GM18499 (cell line): ENCODE measurements at regions not wholly inside any gene's neighbourhood (a gene's known extent, or its start where the extent isn't known, plus 50 kb on each side); places are given as distances from the start of the nearest gene placed in this dataset.

Experiments
- ATAC-seq: cut with Tn5 transposase; IDR thresholded peaks from one replicate; pipeline ENCODE4 v1.9.1; 2021; ENCODE audit warnings: moderate number of reproducible peaks; ENCODE audit not compliant: insufficient read depth, unreplicated experiment

DNA sequence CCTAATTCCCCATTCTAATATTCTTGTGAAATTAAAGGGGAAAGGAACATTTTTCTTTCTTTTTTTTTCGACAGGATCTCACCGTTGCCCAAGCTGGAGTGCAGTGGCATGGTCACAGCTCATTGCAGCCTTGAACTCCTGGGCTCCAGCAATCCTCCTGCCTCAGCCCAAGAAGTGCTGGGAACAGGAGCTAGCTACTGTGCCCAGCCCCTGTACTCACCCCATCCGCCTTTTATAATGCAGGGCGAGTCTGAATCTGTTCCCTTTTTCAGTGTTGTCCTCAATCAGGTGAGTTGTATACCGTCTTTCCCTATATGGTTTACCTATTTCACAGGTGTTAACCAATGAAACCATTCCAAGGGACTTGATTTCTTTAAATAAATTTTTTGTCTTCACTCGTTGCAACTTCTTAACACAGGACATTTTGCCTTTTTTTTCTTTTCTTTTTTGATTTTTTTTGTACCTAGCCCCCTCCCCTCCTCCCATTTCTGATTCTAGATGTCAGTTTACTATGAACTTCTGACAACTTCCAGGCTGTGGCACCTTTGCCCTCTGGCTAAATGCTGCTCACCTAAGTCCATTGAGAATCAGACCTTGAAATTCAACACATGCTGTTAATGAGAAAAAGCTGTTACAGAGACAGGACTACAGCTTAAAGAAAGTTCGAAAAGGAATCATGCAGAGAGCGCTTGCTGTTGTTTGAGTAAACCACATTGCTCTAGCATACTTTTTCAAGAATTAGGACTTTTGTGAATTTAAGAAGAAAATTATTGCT lies 562.1 kb upstream of the KLF12 start:
- ATAC-seq: no peak

DNA sequence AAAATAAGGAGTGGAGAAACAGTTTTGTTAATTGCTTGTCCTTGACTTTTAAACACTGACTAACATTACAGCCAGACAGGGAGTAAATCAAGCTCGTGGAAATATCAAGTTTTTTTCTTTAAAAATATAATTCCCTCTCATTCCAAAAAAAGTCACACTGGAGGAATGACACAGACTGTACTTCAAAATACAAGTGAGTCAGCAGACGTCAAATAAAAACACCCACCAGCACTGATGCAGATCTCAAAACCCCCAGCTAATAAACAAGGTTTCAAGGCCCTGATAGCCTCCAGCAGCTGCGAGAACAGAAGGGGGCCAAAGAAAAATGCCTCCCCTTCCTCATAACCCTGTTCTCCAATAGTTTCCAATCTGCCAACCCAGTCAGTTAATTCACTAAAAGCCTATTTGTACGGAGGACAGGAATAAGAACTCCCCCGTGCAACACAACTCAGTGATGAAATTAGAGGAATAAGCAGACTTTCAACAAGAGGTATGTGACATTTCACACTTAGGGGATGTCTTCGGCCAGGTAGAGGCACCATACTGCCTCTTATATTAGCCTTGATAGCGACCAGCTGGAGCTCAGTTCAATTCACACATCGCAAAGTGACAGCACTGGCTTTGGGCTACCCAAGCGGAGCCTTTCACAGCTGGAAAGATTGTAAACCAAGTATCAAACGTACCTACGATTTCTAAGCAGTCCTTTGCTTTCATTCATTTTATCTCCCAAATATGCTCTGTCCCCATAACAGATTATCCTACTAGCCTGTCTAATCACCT lies 561.0 kb upstream of the KLF12 start:
- ATAC-seq: no peak

DNA sequence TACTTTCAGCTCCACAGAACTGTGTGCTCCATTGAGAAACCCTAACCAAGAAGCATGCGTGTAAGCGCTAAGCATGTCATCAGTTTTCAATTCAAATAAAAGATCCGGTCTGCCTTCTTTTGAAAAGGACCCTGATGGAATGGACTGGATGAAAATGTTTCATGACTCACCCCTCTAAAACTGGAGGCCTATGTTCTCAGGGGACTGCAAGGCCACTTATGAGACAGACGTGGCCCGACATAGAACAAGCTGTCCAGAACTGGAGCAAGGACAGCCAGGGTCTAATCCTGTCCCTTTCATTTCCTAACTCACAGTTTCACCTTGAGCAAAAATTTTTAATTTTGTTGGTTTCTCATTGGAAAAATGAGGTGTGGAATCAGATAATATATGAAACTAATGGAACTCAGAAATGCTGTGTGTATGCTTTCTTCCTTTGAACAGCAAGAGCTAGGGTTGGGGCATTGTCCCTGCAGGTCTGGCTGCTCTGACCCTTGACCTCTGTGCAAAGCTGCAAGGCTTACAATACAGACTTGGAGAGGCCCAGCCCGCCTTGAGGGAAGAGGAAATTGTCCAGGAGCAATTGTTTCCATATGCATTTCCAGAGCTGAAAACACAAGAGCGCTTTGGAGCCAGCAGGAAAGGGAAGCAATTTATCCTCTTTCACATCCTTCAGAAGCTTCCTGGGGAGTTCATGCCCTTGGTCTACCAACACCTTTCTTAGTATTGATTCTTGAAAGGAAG lies 553.4 kb upstream of the KLF12 start:
- ATAC-seq: no peak

DNA sequence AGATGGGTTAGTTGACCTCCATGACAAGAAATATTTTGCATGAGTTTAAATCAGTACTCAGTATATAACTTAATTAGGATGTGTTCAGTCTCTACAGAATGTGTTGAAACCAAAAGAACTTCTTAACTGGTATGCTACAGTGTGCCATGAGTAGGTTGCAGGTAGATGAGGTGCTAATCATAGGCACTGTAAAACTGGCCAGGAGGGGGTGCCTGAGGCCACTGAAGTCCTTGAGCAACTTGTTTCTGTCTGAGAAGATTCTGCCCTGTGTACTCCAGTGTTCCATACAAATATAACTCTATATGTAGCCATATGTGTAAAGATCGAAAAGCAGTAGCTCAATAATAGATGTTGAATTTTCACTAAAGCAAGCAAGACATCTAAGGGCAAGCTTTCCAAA lies 549.2 kb upstream of the KLF12 start:
- no peak for ATAC-seq

DNA sequence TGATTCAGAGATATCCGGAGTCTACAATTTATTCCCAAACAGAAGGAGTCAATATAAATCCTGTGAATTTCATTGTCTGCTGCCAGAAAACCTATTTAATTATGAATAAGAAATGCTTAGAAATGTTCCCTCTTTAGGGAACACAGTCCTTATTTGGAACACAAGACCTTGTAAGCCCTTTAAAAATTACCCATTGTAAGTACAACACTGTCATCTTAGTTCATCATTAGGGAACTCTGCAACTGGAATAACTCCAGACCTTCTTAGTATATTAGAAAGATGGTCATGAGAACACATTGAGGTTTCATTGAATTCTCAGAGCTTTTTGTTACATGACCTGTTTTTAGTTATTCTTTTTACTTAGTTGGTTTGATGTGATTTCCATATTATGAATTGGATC lies 548.5 kb upstream of the KLF12 start:
- ATAC-seq: no peak

DNA sequence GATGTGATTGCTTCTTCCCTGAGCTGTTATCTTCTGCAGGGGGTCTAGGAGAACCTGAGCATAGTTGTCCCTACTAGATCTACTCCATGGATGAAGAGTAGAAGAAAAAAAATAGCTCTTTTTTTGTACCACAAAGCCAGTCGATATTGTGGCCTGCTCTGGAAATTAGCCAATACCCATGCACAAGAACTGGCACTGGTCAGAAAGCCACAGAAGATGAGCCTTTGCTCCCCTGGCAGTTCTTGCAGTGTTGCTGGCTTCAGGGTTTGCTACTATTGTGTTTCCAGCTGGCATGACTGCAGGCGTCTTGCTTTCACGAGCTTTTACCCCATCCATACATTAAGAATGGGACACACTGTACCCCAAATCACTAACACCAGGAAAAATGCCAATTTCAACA lies 547.7 kb upstream of the KLF12 start:
- no peak for ATAC-seq

DNA sequence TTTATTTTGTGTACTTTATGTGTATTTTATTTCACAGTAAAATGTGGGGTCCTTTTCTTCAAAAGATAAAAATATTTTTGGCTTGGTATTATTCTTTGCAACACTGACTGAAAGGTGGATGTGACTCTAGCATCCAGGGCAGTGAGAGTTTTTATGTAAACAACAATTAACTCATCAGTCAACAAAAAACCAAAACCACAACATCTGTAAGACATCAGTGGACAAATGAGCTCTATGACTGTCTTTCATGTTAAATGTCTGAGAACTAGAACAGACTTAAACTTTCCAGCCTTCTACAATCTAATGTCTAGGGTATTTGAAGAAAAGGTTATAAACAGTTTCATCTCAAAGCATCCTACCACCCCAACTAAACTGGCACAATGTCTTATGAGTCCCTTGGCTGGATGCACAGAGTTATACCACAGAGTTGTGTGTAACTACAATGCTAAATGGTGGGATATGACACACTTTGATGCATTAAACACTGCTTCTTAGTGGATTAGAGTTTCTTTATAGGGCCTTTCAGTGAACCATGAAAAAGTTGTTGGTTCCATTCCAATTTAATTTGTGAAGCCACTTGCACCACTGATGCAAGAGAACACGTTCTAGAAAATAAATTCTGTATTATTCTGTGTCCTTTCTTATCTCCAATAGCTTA lies 544.2 kb upstream of the KLF12 start:
- no peak for ATAC-seq

DNA sequence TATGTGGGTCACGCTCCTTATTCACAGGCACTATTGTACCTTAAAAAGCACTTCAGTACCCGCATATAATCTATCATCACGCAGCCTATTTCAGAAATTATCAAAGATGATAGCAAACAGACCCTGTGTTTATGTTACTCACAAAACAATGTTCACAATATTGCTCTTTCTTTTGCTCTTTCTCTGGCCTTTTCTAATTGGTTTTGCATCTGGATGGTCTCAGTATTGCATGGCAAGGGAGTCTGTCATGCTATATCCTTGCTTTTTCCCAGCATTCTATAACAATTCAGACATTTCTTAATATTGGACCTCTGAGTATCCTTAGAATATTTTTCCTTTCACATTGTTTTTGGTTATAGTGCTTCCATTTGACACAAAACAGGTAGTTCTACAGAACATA lies 541.8 kb upstream of the KLF12 start:
- ATAC-seq: no peak

DNA sequence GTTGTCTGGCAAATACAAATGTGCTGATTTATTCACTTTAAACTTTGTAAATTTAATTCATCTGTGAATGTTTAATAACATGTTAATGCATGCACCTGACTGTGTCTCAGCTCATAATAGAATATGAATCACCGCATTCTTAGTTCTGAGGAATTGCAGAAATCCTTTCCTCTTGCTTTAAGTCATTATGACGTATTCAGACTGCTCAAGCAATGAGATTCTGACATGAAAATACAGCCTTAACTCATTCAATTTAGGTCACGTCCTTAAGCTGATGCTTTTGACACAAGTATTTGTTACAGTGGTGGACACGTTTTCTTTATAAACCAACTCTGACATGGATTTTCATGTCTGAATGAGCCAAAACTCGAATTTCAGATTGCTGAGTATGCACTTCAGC lies 541.0 kb upstream of the KLF12 start:
- no peak for ATAC-seq

DNA sequence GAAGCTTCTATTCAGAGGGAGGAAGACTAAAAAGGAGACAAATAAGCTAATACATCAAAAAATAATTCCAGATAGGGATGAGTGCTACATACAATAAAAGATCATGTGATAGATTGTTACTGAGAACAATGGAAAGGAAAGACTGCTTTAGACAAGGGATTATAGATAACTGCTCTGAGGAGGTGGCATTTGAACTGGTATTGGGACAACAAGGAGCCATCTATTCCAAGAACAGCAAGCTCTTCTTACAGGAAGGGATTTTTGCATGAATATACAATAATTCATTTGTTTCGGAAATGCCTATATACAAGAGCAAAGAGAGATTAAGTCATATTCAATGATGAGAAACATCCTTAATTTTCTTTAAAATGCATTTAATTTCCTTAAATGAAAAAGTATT lies 540.5 kb upstream of the KLF12 start:
- ATAC-seq: no peak

DNA sequence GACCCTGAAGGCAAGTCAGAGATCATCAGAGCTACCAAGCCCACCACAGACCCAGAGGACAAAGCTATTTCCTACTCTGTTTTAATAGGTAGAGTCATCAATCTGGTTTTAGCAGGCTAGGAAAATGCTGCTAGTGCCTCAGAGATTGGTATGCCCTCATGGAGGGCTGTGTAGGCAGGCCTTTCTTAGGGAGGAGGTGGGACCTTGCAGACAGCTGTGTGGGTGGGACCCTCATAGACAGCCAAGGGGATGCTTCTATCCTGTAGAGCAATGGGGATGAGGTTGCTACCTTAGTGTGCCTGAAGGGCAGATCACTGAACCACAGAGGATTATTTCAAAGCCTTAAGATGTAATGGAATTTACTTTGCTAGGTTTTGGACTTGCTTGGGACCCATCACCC lies 534.9 kb upstream of the KLF12 start:
- ATAC-seq: no peak

DNA sequence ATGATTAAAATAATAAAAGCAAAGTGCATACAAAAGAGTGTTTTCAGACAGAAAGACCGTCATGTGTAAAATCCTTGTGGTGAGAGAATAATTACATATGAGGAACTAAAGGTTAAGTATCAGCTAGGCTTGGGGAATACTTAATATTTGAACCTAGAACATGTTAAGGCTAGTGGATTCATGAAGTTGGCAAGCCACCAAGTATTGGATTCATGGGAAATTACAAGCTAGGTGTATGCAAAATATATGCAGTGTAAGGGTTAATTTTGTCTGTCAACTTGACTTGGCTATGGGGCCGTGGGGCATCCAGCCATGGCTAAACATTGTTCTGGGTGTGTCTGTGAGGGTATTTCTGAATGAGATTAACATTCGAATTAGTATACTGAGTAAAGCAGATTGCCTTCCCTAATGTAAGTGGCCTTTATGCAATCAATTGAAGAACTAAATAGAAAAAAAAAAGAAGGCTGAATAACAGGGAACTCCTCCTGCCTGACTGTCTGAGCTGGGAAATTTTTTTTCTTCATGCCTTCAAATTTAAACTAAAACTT lies 533.5 kb upstream of the KLF12 start:
- ATAC-seq: no peak

DNA sequence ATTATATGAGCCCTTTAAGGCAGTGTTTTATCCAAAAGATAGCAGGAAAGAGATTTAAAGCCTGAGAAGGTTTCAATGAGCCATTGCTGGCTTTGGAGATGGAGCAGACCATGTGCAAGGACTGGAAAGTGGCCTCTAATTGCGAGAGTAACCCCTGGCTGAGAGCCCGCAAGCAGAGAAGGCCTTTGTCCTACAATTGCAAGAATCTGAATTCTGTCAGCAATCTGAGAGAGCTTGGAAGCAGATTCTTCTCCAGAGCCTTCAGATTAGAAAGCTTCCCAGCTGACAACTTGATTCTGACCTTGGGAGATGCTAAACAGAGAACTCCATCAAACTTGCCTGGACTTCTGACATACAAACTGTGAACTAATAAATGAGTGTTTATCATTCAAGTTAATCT lies 528.7 kb upstream of the KLF12 start:
- no peak for ATAC-seq

DNA sequence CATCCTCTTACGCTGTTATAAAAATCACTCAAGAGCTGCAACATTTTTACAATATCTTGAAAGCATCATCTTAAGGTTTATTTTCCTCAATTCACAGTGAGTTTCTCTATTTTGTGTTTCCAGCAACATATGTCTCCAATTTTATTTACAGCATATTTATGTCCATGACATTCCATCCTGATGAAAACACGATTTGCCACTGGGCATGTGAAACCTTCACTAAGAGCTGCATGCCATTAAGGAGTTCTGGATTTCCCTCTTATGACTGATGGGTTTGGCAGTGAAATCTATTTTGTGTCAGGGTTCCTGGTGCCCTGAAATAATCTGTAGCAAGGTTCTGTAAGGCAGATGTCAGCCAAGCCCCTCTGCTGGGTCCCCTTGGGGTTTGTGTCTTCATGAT lies 527.6 kb upstream of the KLF12 start:
- ATAC-seq: no peak

DNA sequence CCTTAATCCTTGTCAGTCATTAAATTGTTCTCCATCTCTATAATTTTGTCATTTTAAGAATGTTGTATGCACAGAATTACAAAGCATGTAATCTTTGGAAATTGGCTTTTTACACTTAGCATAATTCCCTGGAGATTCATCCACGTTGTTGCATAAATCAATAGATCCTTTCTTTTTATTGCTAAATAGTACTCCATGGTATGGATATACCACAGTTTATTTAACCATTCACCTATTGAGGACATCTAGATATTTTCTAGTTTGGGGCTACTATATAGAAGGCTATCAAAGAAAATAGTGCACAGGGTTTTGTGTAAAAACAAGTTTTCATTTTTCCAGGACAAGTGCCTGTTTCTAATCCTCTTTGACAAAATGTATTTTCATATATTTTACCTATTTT lies 523.6 kb upstream of the KLF12 start:
- no peak for ATAC-seq

DNA sequence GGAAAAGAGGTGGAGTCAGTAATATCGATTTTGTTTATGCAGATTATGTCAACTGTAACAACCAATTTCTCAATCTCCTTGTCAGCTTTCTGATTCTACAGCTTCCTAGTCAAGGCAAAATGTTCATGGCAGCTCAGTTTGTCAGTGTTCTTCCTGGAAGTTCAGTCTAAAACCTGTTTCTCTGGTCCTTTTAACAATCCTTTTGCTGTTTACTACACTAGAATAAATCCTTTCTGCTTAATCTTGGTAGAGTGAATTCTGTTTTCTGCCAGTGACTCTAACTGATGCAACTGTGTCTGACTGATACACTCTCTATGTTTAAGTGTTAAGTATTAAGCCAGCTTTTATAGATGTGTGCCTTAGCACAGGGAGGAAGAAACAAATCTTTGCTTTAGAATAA lies 516.9 kb upstream of the KLF12 start:
- no peak for ATAC-seq

DNA sequence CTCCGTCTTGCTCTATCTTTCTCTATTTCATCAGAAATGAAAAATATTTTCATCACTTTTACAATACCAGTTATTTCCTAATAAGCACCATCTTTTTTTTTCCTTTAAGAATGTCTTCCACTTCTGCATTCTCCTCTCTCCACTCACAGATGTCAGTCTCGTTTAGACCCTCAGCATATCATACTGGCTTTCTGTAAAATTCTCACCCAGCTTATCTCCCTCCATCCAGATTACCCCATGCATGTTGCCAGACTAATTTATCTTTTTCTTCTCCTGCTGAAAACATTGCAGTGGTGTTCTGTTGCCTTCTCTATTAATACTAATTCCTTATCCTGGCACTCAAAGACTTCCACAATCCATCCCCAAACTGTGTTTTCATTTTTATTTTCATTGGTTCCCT lies 513.8 kb upstream of the KLF12 start:
- no peak for ATAC-seq

DNA sequence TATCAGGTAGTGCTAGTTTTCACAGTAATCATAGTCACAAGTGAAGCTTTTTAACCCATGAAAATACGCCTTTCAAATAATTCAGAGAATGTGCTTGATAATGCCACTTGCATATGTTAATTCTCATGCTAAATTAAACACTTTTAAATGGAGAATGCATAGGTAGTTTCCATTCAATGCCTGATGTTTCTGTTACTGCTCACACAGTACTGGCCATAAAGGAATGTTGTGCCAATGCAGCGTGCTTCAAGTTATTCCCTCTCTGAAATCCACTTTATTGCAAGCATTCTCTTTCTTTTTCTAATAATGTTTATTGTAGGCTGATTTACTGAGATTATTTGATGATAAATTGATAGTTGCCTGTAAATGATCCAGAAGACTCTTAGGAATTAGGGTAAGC lies 513.0 kb upstream of the KLF12 start:
- ATAC-seq: no peak

DNA sequence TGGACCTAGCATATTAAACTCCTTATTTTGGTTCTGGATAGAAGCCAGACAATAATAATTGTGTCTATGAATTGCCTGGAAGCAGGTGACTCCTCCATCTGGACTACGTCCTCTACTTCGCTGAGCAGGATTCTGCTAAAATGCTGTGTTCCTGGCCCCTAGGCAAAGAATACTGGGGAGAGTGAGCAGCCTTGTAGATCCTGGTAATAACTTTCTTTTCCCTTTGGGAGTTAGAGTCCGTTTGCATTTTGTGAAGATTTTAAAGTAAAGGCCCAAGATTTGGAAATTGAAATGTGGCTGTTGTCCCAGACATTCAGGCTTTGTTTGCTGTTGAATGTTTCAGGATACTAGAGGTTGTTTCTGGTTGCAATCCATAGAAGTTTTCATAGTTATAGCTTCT lies 511.9 kb upstream of the KLF12 start:
- no peak for ATAC-seq

DNA sequence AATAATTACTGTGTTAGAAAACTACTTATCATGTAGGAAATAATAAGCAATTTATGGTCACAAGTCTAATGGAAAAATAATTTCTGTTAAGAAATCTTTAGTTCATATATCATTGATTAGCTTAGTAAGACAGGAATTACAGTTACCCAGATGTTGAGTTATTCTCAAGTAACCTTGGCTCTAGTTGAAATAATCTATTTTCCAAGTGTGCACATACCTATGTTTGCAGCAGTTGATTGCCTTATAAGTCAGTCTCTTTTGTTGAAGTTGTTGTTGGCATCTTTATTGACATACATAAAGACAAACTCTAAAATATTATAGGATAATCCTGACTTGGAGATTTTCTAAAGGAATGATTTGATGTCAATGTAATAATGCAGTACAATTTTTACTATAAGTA lies 511.4 kb upstream of the KLF12 start:
- ATAC-seq: no peak

DNA sequence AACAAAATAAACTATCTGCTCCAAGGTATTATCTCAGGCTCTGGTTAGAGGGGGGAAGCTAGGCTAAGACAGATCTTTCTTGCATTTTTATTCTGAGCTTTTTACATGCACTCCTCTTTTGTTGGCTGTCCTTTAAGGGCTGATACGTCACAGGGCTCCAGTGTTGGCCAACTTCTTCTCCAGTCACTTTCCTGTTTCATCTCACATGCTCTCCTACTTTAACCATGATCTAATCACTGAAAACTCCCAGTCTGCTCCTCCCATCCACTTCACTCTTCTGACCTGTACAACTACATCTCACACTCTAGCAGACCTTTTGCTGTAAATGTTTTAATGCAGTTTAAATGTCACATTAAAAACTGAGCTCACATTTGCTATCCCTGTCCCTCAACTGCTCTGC lies 510.0 kb upstream of the KLF12 start:
- no peak for ATAC-seq
